ENCODE measurements at regions not wholly inside any gene's neighbourhood (a gene's known extent, or its start where the extent isn't known, plus 50 kb on each side); places are given as distances from the start of the nearest gene placed in this dataset.

GRCh38 chr4:11079171-11079570 is 349.5 kb downstream of the HS3ST1 start:
- H3K27me3 Mint-ChIP-seq (ENCODE audit: unreplicated experiment) = no peaks in the 10 kb centered on the region
- no peaks in the 10 kb centered on the region for H3K4me1 Mint-ChIP-seq (ENCODE audit: unreplicated experiment)
- no peak overlapping the region for H3K27ac Mint-ChIP-seq (ENCODE audit: unreplicated experiment)
- H3K9me3 Mint-ChIP-seq (ENCODE audit: unreplicated experiment) = no peaks in the 10 kb centered on the region
- H3K4me3 Mint-ChIP-seq (ENCODE audit: unreplicated experiment) = no peak overlapping the region
- TF ChIP-seq CTCF (IDR thresholded peaks at IDR 0.05; ENCODE audit: unreplicated experiment) = no peak
- no peaks in the 10 kb centered on the region for H3K36me3 Mint-ChIP-seq (ENCODE audit: low read depth, unreplicated experiment)
- DNase-seq (ENCODE audit: low spot score) = no peak

GRCh38 chr4:11074581-11075241 is 354.0 kb downstream of the HS3ST1 start:
- Mint-ChIP-seq H3K4me3 (ENCODE audit: unreplicated experiment) (no peak overlapping the region), H3K9me3 (ENCODE audit: unreplicated experiment) (no peaks in the 10 kb centered on the region), H3K4me1 (ENCODE audit: unreplicated experiment) (no peaks in the 10 kb centered on the region), H3K27me3 (ENCODE audit: unreplicated experiment) (no peaks in the 10 kb centered on the region), H3K27ac (ENCODE audit: unreplicated experiment) (no peak overlapping the region), H3K36me3 (ENCODE audit: low read depth, unreplicated experiment) (no peaks in the 10 kb centered on the region)
- no peak for DNase-seq (ENCODE audit: low spot score)
- TF ChIP-seq CTCF (IDR thresholded peaks at IDR 0.05; ENCODE audit: unreplicated experiment) = no peak

- Mint-ChIP-seq H3K27me3 (ENCODE audit: unreplicated experiment) (no peaks in the 10 kb centered on the region), H3K4me1 (ENCODE audit: unreplicated experiment) (no peaks in the 10 kb centered on the region), H3K36me3 (ENCODE audit: low read depth, unreplicated experiment) (no peaks in the 10 kb centered on the region), H3K4me3 (ENCODE audit: unreplicated experiment) (no peak overlapping the region), H3K27ac (ENCODE audit: unreplicated experiment) (no peak overlapping the region), H3K9me3 (ENCODE audit: unreplicated experiment) (no peaks in the 10 kb centered on the region)
- TF ChIP-seq CTCF (IDR thresholded peaks at IDR 0.05; ENCODE audit: unreplicated experiment) = no peak
- no peak for DNase-seq (ENCODE audit: low spot score)
These were observed 355.1 kb downstream of the HS3ST1 start for GRCh38 chr4:11073621-11074051.

- no peaks in the 10 kb centered on the region for H3K27me3 Mint-ChIP-seq (ENCODE audit: unreplicated experiment)
- H3K27ac Mint-ChIP-seq (ENCODE audit: unreplicated experiment) = no peak overlapping the region
- TF ChIP-seq CTCF (IDR thresholded peaks at IDR 0.05; ENCODE audit: unreplicated experiment) = no peak
- no peaks in the 10 kb centered on the region for H3K36me3 Mint-ChIP-seq (ENCODE audit: low read depth, unreplicated experiment)
- H3K4me3 Mint-ChIP-seq (ENCODE audit: unreplicated experiment) = no peak overlapping the region
- H3K9me3 Mint-ChIP-seq (ENCODE audit: unreplicated experiment) = no peaks in the 10 kb centered on the region
- no peaks in the 10 kb centered on the region for H3K4me1 Mint-ChIP-seq (ENCODE audit: unreplicated experiment)
- no peak for DNase-seq (ENCODE audit: low spot score)
These were observed 355.7 kb downstream of the HS3ST1 start for GRCh38 chr4:11072999-11073398.

- Mint-ChIP-seq H3K4me1 (ENCODE audit: unreplicated experiment) (no peaks in the 10 kb centered on the region), H3K9me3 (ENCODE audit: unreplicated experiment) (no peaks in the 10 kb centered on the region), H3K27ac (ENCODE audit: unreplicated experiment) (no peak overlapping the region), H3K36me3 (ENCODE audit: low read depth, unreplicated experiment) (no peaks in the 10 kb centered on the region), H3K4me3 (ENCODE audit: unreplicated experiment) (no peak overlapping the region), H3K27me3 (ENCODE audit: unreplicated experiment) (no peaks in the 10 kb centered on the region)
- TF ChIP-seq CTCF (IDR thresholded peaks at IDR 0.05; ENCODE audit: unreplicated experiment) = no peak
- no peak for DNase-seq (ENCODE audit: low spot score)
These were observed 356.2 kb downstream of the HS3ST1 start for GRCh38 chr4:11072463-11072862.

Measured in endothelial cell (in vitro differentiated cells).